Activated T-cell treated with anti-CD3 and anti-CD28 coated beads, Interleukin-2, amount 50 U/mL, for 1 hour (primary cell): ENCODE measurements at regions not wholly inside any gene's neighbourhood (a gene's known extent, or its start where the extent isn't known, plus 50 kb on each side); places are given as distances from the start of the nearest gene placed in this dataset.
A peak's percentile ranks its signal among the peaks of the same experiment; 100 is the strongest.

Experiments used
- DNase-seq: peaks from one replicate; pipeline ENCODE4 v3.0.0-alpha.2; 2020

DNA sequence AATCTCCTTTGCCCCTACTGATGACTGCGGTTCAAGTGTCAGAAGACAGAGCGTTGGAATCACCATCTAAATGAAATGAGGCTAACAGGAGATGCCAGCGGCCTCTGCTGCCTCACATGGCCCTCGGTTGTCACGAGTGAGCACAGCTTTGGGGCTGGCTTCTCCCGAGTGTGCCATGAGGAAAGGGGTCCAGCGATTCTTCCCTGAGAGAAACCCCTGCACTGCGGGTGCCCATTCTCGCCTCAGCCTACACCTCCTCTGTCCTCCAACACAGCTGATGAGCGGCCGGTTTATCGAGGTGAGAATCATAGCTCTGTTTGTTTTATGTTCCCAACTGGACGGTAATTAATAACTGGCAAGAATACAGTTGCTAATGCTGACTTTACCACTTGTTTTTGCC is 144.7 kb upstream of the RPS6KA2 start:
- DNase-seq: no peak

GRCh38 chr6:166770216-166771116 is 143.4 kb upstream of the RPS6KA2 start:
- DNase-seq: no peak

DNA sequence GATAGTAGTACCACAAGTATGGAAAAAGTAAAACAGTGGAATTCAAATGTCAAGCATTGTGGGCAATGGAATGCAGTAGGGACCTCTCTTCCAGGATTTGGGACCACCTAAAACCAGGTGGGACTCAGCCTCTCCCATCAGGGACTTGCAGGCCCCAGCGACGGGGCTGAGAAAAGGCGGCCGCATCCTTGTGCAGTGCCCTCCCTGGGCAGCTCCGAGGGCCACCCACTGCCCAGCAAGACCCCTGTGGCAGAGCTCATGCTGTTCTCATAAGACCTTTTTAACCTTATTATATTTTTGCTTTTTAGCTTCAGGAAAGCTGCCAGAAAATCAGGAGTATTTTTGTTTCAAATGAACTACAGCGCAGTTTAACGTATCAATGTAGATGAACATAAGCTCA is 142.6 kb upstream of the RPS6KA2 start:
- no peak for DNase-seq

DNA sequence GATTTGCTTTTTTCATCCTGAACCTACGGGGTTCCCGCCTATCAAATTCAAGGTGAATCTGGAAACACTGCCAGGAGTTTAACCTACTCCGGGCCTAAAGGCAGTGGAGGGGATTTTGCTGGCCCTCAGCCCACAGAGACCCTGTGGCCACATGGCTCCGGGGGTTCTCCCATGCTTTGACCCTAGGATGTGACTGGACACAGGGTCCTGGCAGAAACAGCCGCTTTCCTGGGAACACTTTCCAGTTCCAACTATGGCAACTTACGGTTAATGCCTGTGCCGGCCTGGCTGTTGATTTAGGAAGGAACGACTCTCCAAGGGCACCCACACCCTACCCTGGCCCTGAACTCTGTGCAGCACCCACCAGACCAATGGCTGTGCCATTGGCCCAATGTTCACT is 141.7 kb upstream of the RPS6KA2 start:
- DNase-seq: no peak

DNA sequence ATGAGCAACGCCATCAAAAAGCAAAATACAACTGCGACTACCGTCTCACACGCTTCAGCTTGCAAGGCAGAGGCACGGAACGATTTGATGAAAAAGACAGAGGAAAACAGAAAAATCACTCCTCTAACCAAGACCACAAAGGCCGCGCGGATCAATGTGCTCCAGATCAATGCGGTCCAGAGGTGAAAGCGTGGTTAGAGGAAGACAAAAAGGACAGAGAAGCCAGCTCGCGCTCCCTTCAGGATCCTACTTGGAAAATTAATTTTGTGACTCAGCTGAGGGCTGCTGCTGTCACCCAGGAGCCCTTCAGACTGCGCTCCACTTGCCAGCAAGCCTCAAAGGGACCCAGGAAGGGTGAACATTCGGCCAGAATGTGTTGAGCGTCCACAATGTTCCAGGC is 140.2 kb upstream of the RPS6KA2 start:
- no peak for DNase-seq

GRCh38 chr6:166766769-166767168 is 139.7 kb upstream of the RPS6KA2 start:
- no peak for DNase-seq

DNA sequence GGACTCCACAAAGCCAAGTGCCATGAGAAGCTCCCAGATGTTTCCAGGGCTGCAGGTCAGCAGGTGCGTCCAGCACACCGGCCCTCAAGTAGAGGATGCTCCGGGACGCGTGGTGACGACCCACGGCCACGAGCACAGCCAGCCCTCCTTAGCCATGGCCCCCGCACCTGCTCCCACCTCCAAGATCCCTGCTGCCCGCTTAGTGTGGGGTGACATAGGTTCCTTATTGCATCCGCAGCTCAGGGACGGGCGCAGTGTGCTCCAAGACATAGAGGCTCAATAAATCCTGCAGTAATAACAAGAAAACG is 138.1 kb upstream of the RPS6KA2 start:
- DNase-seq: no peak

DNA sequence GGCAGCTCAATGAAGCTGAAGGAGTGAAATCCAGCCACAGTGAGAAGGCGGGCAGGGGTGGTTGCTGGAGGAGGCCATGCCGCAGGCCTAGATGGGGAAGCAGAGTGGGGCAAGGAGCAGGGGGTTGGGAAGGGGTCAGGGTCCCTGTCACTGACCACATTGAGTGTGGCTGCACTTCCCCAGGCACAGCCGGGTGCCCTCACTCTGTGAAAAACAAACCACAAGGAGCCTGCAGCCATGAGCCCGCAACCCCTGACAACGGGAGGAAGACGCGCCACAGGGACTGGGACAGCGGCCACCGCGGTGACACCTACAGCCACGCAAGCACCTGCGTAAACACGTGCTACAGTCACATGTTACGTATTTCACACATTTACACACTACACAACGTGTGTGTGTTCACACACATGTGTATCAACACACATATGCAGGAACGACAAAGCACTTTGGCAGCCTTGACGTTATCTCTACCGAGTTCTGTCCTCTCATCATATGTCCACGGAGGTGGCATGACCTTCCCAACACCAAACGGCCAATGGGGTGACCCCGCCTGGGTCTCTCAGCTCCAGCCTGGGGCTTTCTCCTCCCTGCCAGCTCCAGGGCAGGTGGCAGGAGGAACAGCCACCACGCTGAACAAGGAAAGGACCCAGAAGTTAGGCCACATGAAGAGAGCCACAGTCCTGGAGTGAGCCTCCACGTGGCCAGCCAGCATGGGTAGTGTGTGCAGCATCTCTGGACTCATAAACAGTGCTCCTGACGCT is 137.6 kb upstream of the RPS6KA2 start:
- DNase-seq: no peak

- no peak for DNase-seq
Measured at GRCh38 chr6:166763606-166764472, 136.8 kb upstream of the RPS6KA2 start.

GRCh38 chr6:166761801-166762200 is 134.8 kb upstream of the RPS6KA2 start:
- DNase-seq: no peak

- peak; percentile 64 for DNase-seq
Measured at GRCh38 chr6:166760288-166760687, 133.2 kb upstream of the RPS6KA2 start.

DNA sequence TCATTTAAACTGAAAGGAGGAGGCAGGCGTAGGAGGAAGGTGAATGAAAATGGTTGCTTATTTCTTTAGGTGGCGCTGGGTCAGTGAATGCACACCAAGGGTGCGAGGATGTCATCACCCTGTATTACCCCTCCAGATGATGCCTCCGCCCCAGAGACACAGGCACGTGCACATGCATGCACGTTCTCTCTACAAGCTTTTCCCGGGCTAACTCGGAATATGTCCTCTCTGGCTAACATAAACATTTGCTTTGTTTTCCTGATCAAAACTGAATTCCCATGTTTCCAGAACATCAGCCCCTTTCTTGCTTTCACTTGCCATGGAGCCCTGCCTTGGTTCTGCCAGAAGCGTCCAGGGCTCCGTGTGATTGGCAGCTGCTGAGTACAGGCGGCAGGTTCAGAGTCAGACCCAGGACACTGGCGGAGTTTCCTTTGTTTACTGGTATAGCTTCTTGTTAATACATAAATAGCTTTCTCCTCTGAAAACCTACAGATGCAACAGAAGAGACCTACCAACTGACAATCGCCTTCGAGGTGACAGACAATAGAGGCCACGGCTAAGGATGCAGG is 131.2 kb upstream of the RPS6KA2 start:
- DNase-seq: no peak

- DNase-seq: no peak
Measured at GRCh38 chr6:166757232-166758135, 130.4 kb upstream of the RPS6KA2 start.

GRCh38 chr6:166754218-166755030 is 127.4 kb upstream of the RPS6KA2 start:
- DNase-seq: no peak

- DNase-seq: no peak
Measured at GRCh38 chr6:166752928-166753721, 126.1 kb upstream of the RPS6KA2 start.

GRCh38 chr6:166752097-166752496 is 125.0 kb upstream of the RPS6KA2 start:
- DNase-seq: no peak

GRCh38 chr6:166751051-166751595 is 124.1 kb upstream of the RPS6KA2 start:
- no peak for DNase-seq

GRCh38 chr6:166750108-166750793 is 123.2 kb upstream of the RPS6KA2 start:
- DNase-seq: no peak

- DNase-seq: no peak
Measured at GRCh38 chr6:166749666-166750065, 122.6 kb upstream of the RPS6KA2 start.
